ENCODE measurements at regions not wholly inside any gene's neighbourhood (a gene's known extent, or its start where the extent isn't known, plus 50 kb on each side); places are given as distances from the start of the nearest gene placed in this dataset.
A peak's percentile ranks its signal among the peaks of the same experiment; 100 is the strongest.

- Histone ChIP-seq H3K27me3 (replicated peaks; ENCODE audit: insufficient read depth) (no peaks in the 10 kb centered on the region), H3K36me3 (no peaks in the 10 kb centered on the region), H3K9me3 (no peaks in the 10 kb centered on the region), H3K27ac (no peak overlapping the region), H3K4me1 (replicated peaks) (no peaks in the 10 kb centered on the region), H3K4me3 (no peak overlapping the region)
- TF ChIP-seq POLR2A (IDR thresholded peaks at IDR 0.05): no peak
- TF ChIP-seq POLR2AphosphoS5 (IDR thresholded peaks at IDR 0.05): no peak
- TF ChIP-seq CTCF (IDR thresholded peaks at IDR 0.05): no peak
- WGBS: 91% methylated on average over 10 of the region's 10 CpGs
- DNase-seq (ENCODE audit: low spot score): no peak
- intact Hi-C loops (cut with DNase I): no loop called here
Observed at GRCh38 chr2:216802516-216803215, 57.2 kb downstream of the TNP1 start.

- no peaks in the 10 kb centered on the region for H3K36me3 ChIP-seq
- no peaks in the 10 kb centered on the region for H3K9me3 ChIP-seq
- no peaks in the 10 kb centered on the region for H3K4me1 ChIP-seq (replicated peaks)
- no peaks in the 10 kb centered on the region for H3K27me3 ChIP-seq (replicated peaks; ENCODE audit: insufficient read depth)
- intact Hi-C loops (cut with DNase I): no loop called here
- WGBS: 53% methylated on average over 3 of the region's 3 CpGs
- H3K27ac ChIP-seq: peak overlapping the region in 1 of 2 donors; percentile 4
- TF ChIP-seq POLR2AphosphoS5 (IDR thresholded peaks at IDR 0.05): no peak
- TF ChIP-seq POLR2A (IDR thresholded peaks at IDR 0.05): no peak
- TF ChIP-seq CTCF (IDR thresholded peaks at IDR 0.05): no peak
- DNase-seq (ENCODE audit: low spot score): no peak
- no peak overlapping the region for H3K4me3 ChIP-seq
Observed at GRCh38 chr2:216800836-216801235, 59.0 kb downstream of the TNP1 start.

GRCh38 chr2:216799873-216800431 lies 59.9 kb downstream of the TNP1 start:
- TF ChIP-seq POLR2A (IDR thresholded peaks at IDR 0.05): no peak
- no peak for TF ChIP-seq CTCF (IDR thresholded peaks at IDR 0.05)
- TF ChIP-seq POLR2AphosphoS5 (IDR thresholded peaks at IDR 0.05): no peak
- Histone ChIP-seq H3K4me3 (no peak overlapping the region), H3K27me3 (replicated peaks; ENCODE audit: insufficient read depth) (no peaks in the 10 kb centered on the region), H3K4me1 (replicated peaks) (no peaks in the 10 kb centered on the region), H3K36me3 (no peaks in the 10 kb centered on the region), H3K9me3 (no peaks in the 10 kb centered on the region), H3K27ac (peak overlapping the region in 1 of 2 donors; percentile 26)
- DNase-seq (ENCODE audit: low spot score): no peak
- 73% methylated on average over 3 of the region's 3 CpGs for WGBS
- intact Hi-C loops (cut with DNase I): no loop called here

GRCh38 chr2:216796115-216796840 lies 63.6 kb downstream of the TNP1 start:
- no peak for DNase-seq (ENCODE audit: low spot score)
- no peaks in the 10 kb centered on the region for H3K27me3 ChIP-seq (replicated peaks; ENCODE audit: insufficient read depth)
- H3K4me3 ChIP-seq: no peak overlapping the region
- H3K27ac ChIP-seq: no peak overlapping the region
- H3K4me1 ChIP-seq (replicated peaks): no peaks in the 10 kb centered on the region
- TF ChIP-seq POLR2A (IDR thresholded peaks at IDR 0.05): no peak
- no peak for TF ChIP-seq POLR2AphosphoS5 (IDR thresholded peaks at IDR 0.05)
- TF ChIP-seq CTCF (IDR thresholded peaks at IDR 0.05): no peak
- H3K9me3 ChIP-seq: no peaks in the 10 kb centered on the region
- WGBS: 86% methylated on average over 10 of the region's 10 CpGs
- no peaks in the 10 kb centered on the region for H3K36me3 ChIP-seq
- intact Hi-C loops (cut with DNase I): no loop called here

Measured in prostate gland (tissue), 2 donors.